ENCODE measurements at regions not wholly inside any gene's neighbourhood (a gene's known extent, or its start where the extent isn't known, plus 50 kb on each side); places are given as distances from the start of the nearest gene placed in this dataset.

GRCh38 chr12:43252585-43252984 lies 299.4 kb downstream of the ADAMTS20 start:
- TF ChIP-seq LARP7 (IDR thresholded peaks at IDR 0.05) (no peak), BMI1 (IDR thresholded peaks at IDR 0.05; ENCODE audit: borderline replicate concordance) (no peak)
- TF ChIP-seq, protein P1, sequence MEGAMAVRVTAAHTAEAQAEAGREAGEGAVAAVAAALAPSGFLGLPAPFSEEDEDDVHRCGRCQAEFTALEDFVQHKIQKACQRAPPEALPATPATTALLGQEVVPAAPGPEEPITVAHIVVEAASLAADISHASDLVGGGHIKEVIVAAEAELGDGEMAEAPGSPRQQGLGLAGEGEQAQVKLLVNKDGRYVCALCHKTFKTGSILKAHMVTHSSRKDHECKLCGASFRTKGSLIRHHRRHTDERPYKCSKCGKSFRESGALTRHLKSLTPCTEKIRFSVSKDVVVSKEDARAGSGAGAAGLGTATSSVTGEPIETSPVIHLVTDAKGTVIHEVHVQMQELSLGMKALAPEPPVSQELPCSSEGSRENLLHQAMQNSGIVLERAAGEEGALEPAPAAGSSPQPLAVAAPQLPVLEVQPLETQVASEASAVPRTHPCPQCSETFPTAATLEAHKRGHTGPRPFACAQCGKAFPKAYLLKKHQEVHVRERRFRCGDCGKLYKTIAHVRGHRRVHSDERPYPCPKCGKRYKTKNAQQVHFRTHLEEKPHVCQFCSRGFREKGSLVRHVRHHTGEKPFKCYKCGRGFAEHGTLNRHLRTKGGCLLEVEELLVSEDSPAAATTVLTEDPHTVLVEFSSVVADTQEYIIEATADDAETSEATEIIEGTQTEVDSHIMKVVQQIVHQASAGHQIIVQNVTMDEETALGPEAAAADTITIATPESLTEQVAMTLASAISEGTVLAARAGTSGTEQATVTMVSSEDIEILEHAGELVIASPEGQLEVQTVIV (IDR thresholded peaks at IDR 0.05; ENCODE audit: borderline replicate concordance, partially characterized antibody) = no peak

All from GM12878 (cell line).